Peyer's patch (tissue), 4 donors: ENCODE measurements at regions not wholly inside any gene's neighbourhood (a gene's known extent, or its start where the extent isn't known, plus 50 kb on each side); places are given as distances from the start of the nearest gene placed in this dataset.
"Not testable (repeated sequence)": the region's sequence is repeated elsewhere in the genome, so short reads cannot be mapped to it uniquely, and the experiment has no call there.

ENCODE experiments used
- DNase-seq, 3 donors: peaks; one replicate each; pipeline ENCODE4 v3.0.0-alpha.2; 2017 to 2019
- H3K27ac ChIP-seq, 4 donors: fragments of 200-600 bp; sonication (generic); one replicate each; pipeline ENCODE4 v1.5.1; 2016 to 2019
- H3K27me3 ChIP-seq, 2 donors: fragments of 200-600 bp; sonication (generic); one replicate each; pipeline ENCODE4 v1.5.1; 2019
- H3K36me3 ChIP-seq, 3 donors: fragments of 200-600 bp; sonication (generic); one replicate each; pipeline ENCODE4 v1.5.1; 2016 to 2019
- H3K4me1 ChIP-seq, 4 donors: fragments of 200-600 bp; sonication (generic); one replicate each; pipeline ENCODE4 v1.5.1; 2016 to 2019
- H3K4me3 ChIP-seq, 4 donors: fragments of 200-600 bp; sonication (generic); 1 replicate in 3 of 4; 2 replicates in 1 of 4; pipeline ENCODE4 v1.5.1; 2016 to 2019; ENCODE audit warnings: mild to moderate bottlenecking in 1 of 4
- H3K9me3 ChIP-seq, 4 donors: fragments of 200-600 bp; sonication (generic); one replicate each; pipeline ENCODE4 v1.5.1; 2016 to 2019; ENCODE audit warnings: mild to moderate bottlenecking in 1 of 4
- POLR2A ChIP-seq, 2 donors: fragments of 450-650 bp; IDR thresholded peaks; one replicate each; pipeline ENCODE4 v1.5.1; 2017; ENCODE audit warnings: antibody characterized with exemption in 2 of 2, mild to moderate bottlenecking in 2 of 2, moderate library complexity in 2 of 2
- TF ChIP-seq, protein P1 (sequence below), 6 experiments: fragments of 450-650 bp in 4 of 6; fragments of 200-600 bp in 2 of 6; sonication (generic) in 1 of 6; IDR thresholded peaks; one replicate each; pipeline ENCODE4 v1.5.1; 2017 to 2019; ENCODE audit warnings: antibody characterized with exemption in 6 of 6, mild to moderate bottlenecking in 3 of 6, moderate library complexity in 1 of 6

GRCh38 chr12:87196321-87196720 is 832.9 kb downstream of the C12orf50 start:
- TF ChIP-seq, protein P1, sequence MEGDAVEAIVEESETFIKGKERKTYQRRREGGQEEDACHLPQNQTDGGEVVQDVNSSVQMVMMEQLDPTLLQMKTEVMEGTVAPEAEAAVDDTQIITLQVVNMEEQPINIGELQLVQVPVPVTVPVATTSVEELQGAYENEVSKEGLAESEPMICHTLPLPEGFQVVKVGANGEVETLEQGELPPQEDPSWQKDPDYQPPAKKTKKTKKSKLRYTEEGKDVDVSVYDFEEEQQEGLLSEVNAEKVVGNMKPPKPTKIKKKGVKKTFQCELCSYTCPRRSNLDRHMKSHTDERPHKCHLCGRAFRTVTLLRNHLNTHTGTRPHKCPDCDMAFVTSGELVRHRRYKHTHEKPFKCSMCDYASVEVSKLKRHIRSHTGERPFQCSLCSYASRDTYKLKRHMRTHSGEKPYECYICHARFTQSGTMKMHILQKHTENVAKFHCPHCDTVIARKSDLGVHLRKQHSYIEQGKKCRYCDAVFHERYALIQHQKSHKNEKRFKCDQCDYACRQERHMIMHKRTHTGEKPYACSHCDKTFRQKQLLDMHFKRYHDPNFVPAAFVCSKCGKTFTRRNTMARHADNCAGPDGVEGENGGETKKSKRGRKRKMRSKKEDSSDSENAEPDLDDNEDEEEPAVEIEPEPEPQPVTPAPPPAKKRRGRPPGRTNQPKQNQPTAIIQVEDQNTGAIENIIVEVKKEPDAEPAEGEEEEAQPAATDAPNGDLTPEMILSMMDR (IDR thresholded peaks at IDR 0.05) = no peak
- no peak for TF ChIP-seq POLR2A (IDR thresholded peaks at IDR 0.05)
- no peaks in the 10 kb centered on the region for H3K27me3 ChIP-seq

DNA sequence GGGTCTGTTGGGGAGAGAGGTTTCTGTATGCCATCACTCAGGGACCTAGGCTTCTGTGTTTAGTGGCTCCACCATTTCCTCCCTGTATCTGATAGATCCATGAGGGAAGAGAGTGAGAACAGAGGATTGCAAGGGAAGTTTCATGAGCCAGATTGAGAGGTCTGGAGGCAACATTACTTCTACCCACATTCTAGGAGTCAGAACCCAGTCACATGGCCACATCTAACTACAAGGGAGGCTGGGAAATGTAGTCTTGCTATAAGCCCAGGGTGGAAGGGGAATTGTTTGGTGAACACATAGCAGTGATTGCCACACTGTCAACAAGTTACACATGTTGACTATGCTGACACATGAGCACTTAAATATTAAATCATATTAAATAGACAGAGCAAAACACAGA is 834.8 kb downstream of the C12orf50 start:
- DNase-seq, H3K9me3 ChIP-seq, H3K27ac ChIP-seq, H3K4me3 ChIP-seq, H3K36me3 ChIP-seq, H3K4me1 ChIP-seq, H3K27me3 ChIP-seq: not testable (repeated sequence)

More at GRCh38 chr12:87196321-87196720, 832.9 kb downstream of the C12orf50 start:
- no peak for DNase-seq
- Histone ChIP-seq H3K9me3 (no peaks in the 10 kb centered on the region), H3K4me1 (no peaks in the 10 kb centered on the region), H3K27ac (no peak overlapping the region), H3K4me3 (no peak overlapping the region), H3K36me3 (no peaks in the 10 kb centered on the region)

DNA sequence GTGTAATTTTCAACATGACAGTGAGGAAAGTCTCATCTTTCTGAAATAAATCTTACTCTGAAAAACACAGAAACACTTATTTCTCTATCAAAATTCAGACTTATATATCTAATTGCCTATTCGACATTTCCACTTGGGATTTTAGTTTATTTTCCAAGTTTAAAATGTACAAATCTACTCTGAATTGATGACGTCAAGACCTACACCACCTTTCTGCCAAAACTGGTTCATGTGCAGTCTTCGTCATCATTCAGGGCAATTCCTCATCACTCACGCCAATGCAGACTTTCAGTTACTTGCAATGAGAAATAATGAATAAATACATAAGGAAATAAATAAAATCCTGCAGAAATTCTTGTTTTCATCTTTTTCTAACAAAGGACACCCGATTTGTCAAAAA is 843.8 kb downstream of the C12orf50 start:
- Histone ChIP-seq H3K4me1 (no peaks in the 10 kb centered on the region), H3K27ac (no peak overlapping the region)

DNA sequence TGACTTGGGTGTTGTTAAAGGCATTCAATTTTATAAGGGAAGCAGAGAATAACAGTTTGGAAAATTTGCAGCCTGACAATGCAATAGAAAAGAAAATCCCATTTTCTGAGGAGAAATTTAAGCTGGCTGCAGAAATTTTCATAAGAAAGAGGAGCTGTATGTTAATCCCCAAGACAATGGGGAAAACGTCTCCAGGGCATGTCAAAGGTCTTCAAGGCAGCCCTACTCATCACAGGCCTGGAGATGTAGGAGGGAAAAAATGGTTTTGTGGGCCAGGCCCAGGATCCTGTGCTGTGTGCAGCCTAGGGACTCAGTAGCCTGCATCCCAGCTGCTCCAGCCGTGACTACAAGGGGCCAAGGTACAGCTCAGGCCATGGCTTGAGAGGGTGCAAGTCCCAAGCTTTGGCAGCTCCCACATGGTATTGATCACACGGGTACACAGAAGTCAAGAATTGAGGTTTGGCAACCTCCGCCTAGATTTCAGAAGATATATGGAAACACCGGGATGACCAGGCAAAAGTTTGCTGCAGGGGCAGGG is 846.4 kb downstream of the C12orf50 start:
- Histone ChIP-seq H3K36me3 (no peaks in the 10 kb centered on the region), H3K4me1 (no peaks in the 10 kb centered on the region), H3K27me3 (no peaks in the 10 kb centered on the region), H3K27ac (no peak overlapping the region), H3K9me3 (no peaks in the 10 kb centered on the region), H3K4me3 (no peak overlapping the region)
- no peak for TF ChIP-seq POLR2A (IDR thresholded peaks at IDR 0.05)
- TF ChIP-seq, protein P1 (IDR thresholded peaks at IDR 0.05) = no peak
- no peak for DNase-seq

More for the DNA sequence above, 843.8 kb downstream of the C12orf50 start:
- Histone ChIP-seq H3K27me3 (no peaks in the 10 kb centered on the region), H3K4me3 (no peak overlapping the region), H3K9me3 (no peaks in the 10 kb centered on the region), H3K36me3 (no peaks in the 10 kb centered on the region)
- TF ChIP-seq POLR2A (IDR thresholded peaks at IDR 0.05) = no peak
- TF ChIP-seq, protein P1 (IDR thresholded peaks at IDR 0.05) = no peak
- DNase-seq = no peak

DNA sequence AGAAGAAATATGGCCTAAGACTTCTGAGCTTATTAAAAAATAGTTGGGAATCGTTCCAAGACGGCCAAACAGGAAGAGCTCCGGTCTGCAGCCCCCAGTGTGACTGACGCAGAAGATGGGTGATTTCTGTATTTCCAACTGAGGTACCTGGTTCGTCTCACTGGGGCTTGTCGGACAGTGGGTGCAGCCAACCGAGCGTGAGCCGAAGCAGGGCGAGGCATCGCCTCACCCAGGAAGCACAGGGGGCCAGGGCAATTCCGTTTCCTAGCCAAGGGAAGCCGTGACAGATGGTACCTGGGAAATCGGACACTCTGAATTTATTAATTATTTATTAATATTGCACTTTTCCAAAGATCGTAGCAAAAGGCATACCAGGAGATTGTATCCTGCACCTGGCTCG is 857.8 kb downstream of the C12orf50 start:
- no peaks in the 10 kb centered on the region for H3K4me1 ChIP-seq
- no peaks in the 10 kb centered on the region for H3K9me3 ChIP-seq
- DNase-seq = no peak
- no peak overlapping the region for H3K4me3 ChIP-seq
- no peaks in the 10 kb centered on the region for H3K36me3 ChIP-seq
- TF ChIP-seq, protein P1 (IDR thresholded peaks at IDR 0.05) = no peak
- no peak for TF ChIP-seq POLR2A (IDR thresholded peaks at IDR 0.05)
- no peak overlapping the region for H3K27ac ChIP-seq
- H3K27me3 ChIP-seq = no peaks in the 10 kb centered on the region

DNA sequence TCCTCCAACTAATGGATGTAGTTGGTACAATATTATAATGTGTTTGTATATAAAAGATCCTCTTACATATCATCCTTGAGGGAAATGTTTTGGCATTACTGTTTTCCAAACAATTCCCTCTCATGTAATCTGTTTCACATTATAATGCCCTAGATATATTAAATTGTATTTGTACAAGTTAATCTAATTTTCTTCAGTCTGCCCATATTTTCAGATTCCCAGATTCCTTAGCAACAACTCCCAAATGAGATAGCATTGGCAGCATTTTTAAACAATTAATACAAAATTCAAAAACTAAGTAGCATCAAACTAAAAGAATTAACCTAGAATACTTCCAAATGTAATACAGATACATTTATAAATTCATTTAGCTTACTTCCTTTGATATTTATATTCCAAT is 860.2 kb downstream of the C12orf50 start:
- H3K4me1 ChIP-seq = no peaks in the 10 kb centered on the region
- H3K4me3 ChIP-seq = no peak overlapping the region
- no peak overlapping the region for H3K27ac ChIP-seq
- H3K9me3 ChIP-seq = peaks cover 0 to 6% (median 2%) of the 10 kb centered on the region in 4 donors
- H3K27me3 ChIP-seq = no peaks in the 10 kb centered on the region
- TF ChIP-seq, protein P1 (IDR thresholded peaks at IDR 0.05) = no peak
- no peak for TF ChIP-seq POLR2A (IDR thresholded peaks at IDR 0.05)
- DNase-seq = no peak
- H3K36me3 ChIP-seq = no peaks in the 10 kb centered on the region
